Fibroblast of mammary gland (primary cell): ENCODE measurements at regions not wholly inside any gene's neighbourhood (a gene's known extent, or its start where the extent isn't known, plus 50 kb on each side); places are given as distances from the start of the nearest gene placed in this dataset.

Source experiments
- DNase-seq: peaks from one replicate; pipeline ENCODE4 v3.0.0-alpha.2; 2010; ENCODE audit warnings: low read depth
- H3K4me3 ChIP-seq: 2 replicates; pipeline ENCODE4 v1.5.1; 2011; ENCODE audit warnings: low read depth, mild to moderate bottlenecking, low read length, moderate library complexity; ENCODE audit not compliant: control insufficient read depth
- CTCF ChIP-seq: conservative IDR thresholded peaks from 2 replicates; pipeline ENCODE4 v1.5.1; 2011; ENCODE audit warnings: low read depth, low read length, inconsistent platforms; ENCODE audit not compliant: control insufficient read depth, insufficient read depth

GRCh38 chr21:19031953-19032352 is 628.4 kb upstream of the TMPRSS15 start:
- no peak for DNase-seq
- TF ChIP-seq CTCF: no peak
- H3K4me3 ChIP-seq: no peak overlapping the region

- no peak overlapping the region for H3K4me3 ChIP-seq
- no peak for TF ChIP-seq CTCF
- no peak for DNase-seq
These were observed 630.5 kb upstream of the TMPRSS15 start for GRCh38 chr21:19034041-19034440.

- no peak for DNase-seq
- H3K4me3 ChIP-seq: no peak overlapping the region
- TF ChIP-seq CTCF: no peak
These were observed 631.0 kb upstream of the TMPRSS15 start for GRCh38 chr21:19034560-19034959.

- H3K4me3 ChIP-seq: no peak overlapping the region
- DNase-seq: no peak
- TF ChIP-seq CTCF: no peak
These were observed 642.3 kb upstream of the TMPRSS15 start for GRCh38 chr21:19045876-19046275.

GRCh38 chr21:19048098-19048672 is 644.6 kb upstream of the TMPRSS15 start:
- DNase-seq: no peak
- TF ChIP-seq CTCF: no peak
- no peak overlapping the region for H3K4me3 ChIP-seq

- no peak overlapping the region for H3K4me3 ChIP-seq
- no peak for TF ChIP-seq CTCF
- DNase-seq: no peak
These were observed 646.0 kb upstream of the TMPRSS15 start for GRCh38 chr21:19049567-19049966.

- no peak for TF ChIP-seq CTCF
- H3K4me3 ChIP-seq: no peak overlapping the region
These were observed 661.6 kb upstream of the TMPRSS15 start for GRCh38 chr21:19065164-19065563.

More at GRCh38 chr21:19065164-19065563, 661.6 kb upstream of the TMPRSS15 start:
- no peak for DNase-seq
